ENCODE measurements at regions not wholly inside any gene's neighbourhood (a gene's known extent, or its start where the extent isn't known, plus 50 kb on each side); places are given as distances from the start of the nearest gene placed in this dataset.

DNA sequence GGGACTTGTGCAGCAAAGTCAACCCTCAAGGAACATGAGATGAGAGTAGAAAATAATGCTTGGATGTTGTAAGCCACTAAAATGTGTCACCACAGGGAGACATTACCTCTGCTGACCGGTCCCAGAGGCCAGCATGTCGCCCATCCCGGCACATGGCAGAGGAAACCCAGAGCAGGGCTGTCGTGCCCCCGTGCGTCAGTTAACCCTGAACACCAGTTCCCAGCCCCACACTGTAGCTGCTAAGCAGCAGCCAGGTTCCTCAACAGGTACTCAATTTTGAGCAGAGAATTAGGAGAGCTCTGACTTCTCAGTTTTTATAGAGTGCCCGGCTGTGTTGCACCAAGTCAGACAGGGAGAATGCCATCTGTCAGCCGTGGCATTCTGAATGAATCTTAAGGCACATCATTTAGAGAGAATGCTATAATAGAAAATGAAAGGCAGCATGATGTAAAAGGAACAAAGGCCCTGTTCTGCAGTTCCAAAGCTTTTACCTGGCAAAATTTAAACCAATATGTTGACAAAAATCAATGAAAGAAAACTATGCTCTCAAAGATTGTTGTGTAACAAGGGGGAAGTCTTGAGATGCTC lies 307.9 kb downstream of the METTL4 start:
- DNase-seq (ENCODE audit: low read depth), result no peak
- H3K4me3 ChIP-seq (ENCODE audit: low read depth, low read length), result no peak overlapping the region
- TF ChIP-seq, protein P1, sequence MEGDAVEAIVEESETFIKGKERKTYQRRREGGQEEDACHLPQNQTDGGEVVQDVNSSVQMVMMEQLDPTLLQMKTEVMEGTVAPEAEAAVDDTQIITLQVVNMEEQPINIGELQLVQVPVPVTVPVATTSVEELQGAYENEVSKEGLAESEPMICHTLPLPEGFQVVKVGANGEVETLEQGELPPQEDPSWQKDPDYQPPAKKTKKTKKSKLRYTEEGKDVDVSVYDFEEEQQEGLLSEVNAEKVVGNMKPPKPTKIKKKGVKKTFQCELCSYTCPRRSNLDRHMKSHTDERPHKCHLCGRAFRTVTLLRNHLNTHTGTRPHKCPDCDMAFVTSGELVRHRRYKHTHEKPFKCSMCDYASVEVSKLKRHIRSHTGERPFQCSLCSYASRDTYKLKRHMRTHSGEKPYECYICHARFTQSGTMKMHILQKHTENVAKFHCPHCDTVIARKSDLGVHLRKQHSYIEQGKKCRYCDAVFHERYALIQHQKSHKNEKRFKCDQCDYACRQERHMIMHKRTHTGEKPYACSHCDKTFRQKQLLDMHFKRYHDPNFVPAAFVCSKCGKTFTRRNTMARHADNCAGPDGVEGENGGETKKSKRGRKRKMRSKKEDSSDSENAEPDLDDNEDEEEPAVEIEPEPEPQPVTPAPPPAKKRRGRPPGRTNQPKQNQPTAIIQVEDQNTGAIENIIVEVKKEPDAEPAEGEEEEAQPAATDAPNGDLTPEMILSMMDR (conservative IDR thresholded peaks at IDR 0.05; ENCODE audit: low read depth, low read length), result no peak

DNA sequence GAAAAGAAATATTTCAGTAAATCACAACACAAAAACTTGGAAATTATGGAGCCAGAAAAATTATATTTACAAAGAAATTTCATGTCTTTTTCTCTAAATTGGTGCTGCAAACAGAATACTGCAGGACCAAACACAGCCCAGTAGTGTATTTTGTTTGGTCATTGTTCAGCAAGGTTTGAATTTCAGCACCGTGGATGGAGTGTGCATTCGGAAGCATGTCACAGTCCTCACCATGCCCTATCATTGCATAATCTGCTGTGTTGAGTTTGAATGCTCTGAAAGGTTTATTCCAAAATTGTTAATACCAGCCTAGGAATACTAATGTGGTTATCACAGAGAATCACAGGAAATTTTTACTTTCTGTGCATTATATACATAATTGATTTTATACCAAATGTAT lies 296.7 kb downstream of the METTL4 start:
- H3K4me3 ChIP-seq (ENCODE audit: low read depth, low read length), result no peak overlapping the region
- TF ChIP-seq, protein P1 (conservative IDR thresholded peaks at IDR 0.05; ENCODE audit: low read depth, low read length), result no peak
- peak; percentile 8 for DNase-seq (ENCODE audit: low read depth)

DNA sequence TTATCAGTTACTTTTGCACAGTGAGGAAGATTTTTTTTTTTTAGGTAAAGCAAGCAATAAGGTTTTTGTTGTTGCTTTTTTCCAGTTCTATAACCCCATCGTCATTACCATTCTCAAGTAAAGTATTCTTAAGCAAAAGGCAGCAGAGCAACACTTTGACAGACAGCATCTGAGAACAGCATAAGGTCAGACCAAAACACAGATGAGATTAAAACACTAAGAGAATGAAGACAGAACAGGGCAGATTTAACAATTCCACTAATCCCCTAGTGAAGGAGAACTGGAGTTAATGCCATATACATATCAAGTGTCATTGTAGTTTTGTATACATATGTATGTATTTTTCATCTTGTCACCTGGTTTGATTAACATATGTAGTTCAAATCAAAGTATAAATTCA lies 290.2 kb downstream of the METTL4 start:
- no peak overlapping the region for H3K4me3 ChIP-seq (ENCODE audit: low read depth, low read length)
- TF ChIP-seq, protein P1 (conservative IDR thresholded peaks at IDR 0.05; ENCODE audit: low read depth, low read length), result no peak
- no peak for DNase-seq (ENCODE audit: low read depth)

DNA sequence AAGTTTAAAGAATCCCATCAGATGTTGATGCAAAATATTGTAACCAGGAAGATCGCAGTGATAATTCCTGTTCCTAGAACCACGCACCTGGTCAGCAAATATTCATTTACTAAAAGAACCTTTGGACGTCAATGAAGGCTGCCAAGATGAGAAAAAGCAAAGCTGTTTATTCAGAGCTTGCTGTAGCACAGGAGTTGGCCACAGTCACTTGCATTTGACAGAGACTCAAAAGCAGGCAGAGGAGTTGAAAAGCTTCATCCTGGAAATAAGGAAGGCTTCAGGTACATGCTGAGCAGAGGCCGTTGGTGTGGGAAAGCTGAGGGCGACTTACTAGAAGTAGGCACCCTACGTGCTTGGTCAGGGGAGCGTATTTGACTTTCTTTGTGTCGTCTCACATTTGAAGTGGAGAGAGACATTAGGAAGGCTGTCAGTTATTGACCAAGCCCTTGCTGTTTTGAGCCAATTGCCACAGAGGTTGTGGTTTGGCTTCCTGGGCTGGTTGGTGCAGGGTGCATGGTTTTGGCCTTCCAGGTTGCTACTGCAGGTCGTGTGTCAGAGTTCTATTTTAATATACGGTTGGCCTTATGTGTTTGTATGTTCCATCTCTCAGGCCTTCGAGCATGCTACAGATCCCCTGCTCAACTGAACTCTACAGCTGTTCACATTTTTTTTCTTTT lies 289.6 kb downstream of the METTL4 start:
- no peak for DNase-seq (ENCODE audit: low read depth)
- TF ChIP-seq, protein P1 (conservative IDR thresholded peaks at IDR 0.05; ENCODE audit: low read depth, low read length), result no peak
- no peak overlapping the region for H3K4me3 ChIP-seq (ENCODE audit: low read depth, low read length)

DNA sequence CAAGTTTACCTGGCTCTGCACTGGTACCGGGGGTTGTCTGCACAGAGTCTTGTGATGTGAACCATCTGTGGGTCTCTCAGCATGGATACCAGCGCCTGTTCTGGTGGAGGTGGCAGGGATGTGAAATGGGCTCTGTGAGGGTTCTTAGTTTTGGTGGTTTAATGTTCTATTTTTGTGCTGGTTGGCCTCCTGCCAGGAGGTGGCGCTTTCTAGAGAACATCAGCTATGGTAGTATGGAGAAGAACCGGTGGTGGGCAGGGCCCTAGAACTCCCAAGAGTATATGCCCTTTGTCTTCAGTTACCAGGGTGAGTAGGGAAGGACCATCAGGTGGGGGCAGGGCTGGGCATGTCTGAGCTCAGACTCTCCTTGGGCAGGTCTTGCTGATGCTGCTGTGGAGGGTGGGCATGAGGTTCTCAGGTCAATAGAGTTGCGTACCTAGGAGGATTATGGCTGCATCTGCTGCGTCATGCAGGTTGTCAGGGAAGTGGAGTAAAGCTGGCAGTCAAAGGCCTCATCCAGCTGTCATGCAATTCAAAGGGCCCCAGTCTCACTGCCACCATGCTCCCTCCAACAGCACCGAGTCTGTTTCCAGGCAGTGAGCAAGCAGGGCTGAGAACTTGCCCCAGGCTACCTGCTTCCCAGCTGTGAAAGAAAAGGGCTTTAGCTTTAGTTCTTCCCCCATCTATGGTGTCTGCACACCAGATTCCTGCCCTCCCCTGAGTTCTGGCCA lies 278.0 kb downstream of the METTL4 start:
- DNase-seq (ENCODE audit: low read depth), result no peak
- H3K4me3 ChIP-seq (ENCODE audit: low read depth, low read length), result no peak overlapping the region
- TF ChIP-seq, protein P1 (conservative IDR thresholded peaks at IDR 0.05; ENCODE audit: low read depth, low read length), result no peak

DNA sequence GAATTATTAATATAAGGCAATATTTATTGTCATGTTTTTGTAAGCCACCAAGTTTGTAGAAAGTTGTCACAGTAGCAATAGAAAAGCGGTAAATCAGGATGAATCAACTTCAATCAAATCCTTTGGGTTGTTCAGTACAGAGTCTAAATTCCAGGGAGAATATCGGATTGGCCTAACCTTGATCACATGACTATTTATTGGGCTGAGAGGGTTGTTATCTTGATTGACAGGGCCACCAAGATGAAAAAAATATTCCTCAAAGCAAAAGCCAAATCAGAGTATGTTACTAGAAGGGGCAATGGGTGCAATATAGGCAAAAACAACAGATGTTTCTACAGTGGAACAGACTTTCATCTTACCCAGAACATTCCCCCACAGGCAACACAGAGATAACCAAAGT lies 270.0 kb downstream of the METTL4 start:
- DNase-seq (ENCODE audit: low read depth), result no peak
- TF ChIP-seq, protein P1 (conservative IDR thresholded peaks at IDR 0.05; ENCODE audit: low read depth, low read length), result no peak
- H3K4me3 ChIP-seq (ENCODE audit: low read depth, low read length), result no peak overlapping the region

Measured in choroid plexus epithelial cell (primary cell).